ENCODE measurements at regions not wholly inside any gene's neighbourhood (a gene's known extent, or its start where the extent isn't known, plus 50 kb on each side); places are given as distances from the start of the nearest gene placed in this dataset.

DNA sequence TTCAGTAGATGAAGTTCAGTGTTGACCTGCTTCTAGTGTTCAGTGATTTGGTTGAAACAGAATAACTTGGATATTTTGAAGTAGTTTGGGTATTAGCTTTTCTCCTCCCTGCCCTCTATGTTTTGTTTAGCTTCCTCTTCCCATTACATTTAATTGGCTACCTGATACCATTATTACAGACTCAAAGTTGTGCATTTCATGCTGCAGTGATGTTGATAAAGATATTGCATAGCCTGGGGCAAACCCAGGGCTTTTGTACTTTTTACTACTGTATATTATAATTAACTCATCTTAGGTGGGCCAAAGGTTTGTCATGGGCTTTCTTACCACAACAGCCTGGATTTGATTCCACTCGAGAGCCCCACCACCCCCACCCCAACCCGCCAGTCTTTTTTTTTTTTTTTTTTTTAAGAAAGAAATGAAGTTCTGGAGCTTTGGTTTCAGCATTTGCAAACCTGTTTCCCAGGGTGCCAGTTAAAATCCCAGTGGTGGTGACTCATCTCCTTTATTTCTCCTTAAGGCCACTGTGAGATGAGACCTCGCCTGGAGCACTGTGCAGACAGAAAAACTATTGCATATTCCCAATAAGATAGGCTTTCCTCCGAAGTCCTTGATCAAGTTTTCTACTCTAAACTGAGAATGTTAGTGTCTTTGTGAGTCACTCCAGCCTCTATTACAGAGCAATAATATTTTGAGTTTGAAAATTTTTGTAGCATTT is 393.7 kb upstream of the FANCL start:
- no peaks in the 10 kb centered on the region for H3K4me1 ChIP-seq (ENCODE audit: control insufficient read depth, insufficient read depth, low read length)
- WGBS (ENCODE audit: insufficient coverage, low lambda C conversion rate), result 60% methylated on average over 1 of the region's 4 CpGs
- no peak for DNase-seq

DNA sequence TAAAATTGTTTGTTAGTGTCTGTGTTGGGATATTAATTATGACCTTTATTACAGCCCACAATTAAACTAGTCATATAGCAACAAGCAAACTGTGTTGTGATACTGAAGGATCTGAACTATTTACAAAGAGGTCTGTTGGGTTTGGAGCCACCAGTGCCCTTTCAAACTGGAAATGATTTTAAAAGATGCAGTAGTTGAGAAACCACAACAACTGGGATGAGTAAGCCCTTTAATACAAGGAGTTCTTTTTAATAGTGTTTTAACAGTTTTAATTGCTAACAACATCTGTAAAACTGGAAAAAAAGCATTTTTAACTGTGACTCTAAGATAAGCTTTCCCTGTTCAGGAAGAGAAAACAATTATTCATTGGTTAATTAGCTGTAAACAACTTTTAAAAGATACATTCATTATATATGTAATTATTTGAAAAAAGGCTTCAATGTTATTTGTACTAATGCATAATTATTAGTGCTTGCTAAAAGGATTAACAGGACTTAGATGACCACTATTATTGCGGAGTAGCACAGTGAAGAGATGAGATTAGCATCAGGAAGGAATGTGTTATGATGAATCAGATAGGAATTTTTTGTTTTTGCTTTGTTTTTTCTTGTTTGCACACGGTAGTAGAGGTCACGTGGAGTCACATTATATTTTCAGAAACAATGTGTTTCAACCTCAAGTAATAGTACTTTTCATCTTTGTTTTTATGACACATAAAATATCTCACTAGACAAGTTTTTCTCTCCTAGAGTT is 392.7 kb upstream of the FANCL start:
- H3K27me3 ChIP-seq (ENCODE audit: control insufficient read depth, insufficient read depth, low read length), result no peaks in the 10 kb centered on the region
- WGBS (ENCODE audit: insufficient coverage, low lambda C conversion rate), result 60% methylated on average over 1 of the region's 3 CpGs

More for the DNA sequence above, 393.7 kb upstream of the FANCL start:
- Histone ChIP-seq H3K27me3 (ENCODE audit: control insufficient read depth, insufficient read depth, low read length) (no peaks in the 10 kb centered on the region), H3K9me3 (ENCODE audit: control insufficient read depth, low read depth, low read length) (no peaks in the 10 kb centered on the region), H3K4me3 (ENCODE audit: low read length) (no peak overlapping the region), H3K27ac (ENCODE audit: low read length) (no peak overlapping the region), H3K36me3 (ENCODE audit: control insufficient read depth, insufficient read depth, low read length) (no peaks in the 10 kb centered on the region)

DNA sequence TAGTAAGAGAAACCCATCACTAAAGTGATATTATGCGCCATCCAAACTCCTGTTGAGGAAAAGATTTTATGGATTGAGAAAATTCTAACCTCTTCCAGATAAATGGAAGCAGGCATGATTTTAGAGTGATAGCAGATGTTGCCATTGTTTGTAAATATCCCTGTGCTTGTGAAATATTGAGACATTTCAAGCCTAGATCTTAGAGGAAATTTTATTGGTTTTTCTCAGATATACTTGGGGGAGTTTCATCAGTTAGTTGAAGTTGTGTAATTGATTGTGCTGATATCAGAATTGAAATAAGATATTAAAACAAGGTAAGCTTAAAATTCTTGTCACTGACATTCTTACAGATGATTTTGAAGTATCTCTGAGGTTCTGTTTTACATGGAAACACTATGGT is 390.9 kb upstream of the FANCL start:
- H3K9me3 ChIP-seq (ENCODE audit: control insufficient read depth, low read depth, low read length), result no peaks in the 10 kb centered on the region
- no peak overlapping the region for H3K27ac ChIP-seq (ENCODE audit: low read length)
- DNase-seq, result no peak
- no CpG with 5 or more reads among the region's 1 CpG for WGBS (ENCODE audit: insufficient coverage, low lambda C conversion rate)
- no peaks in the 10 kb centered on the region for H3K27me3 ChIP-seq (ENCODE audit: control insufficient read depth, insufficient read depth, low read length)
- H3K4me1 ChIP-seq (ENCODE audit: control insufficient read depth, insufficient read depth, low read length), result no peaks in the 10 kb centered on the region
- H3K4me3 ChIP-seq (ENCODE audit: low read length), result no peak overlapping the region
- no peaks in the 10 kb centered on the region for H3K36me3 ChIP-seq (ENCODE audit: control insufficient read depth, insufficient read depth, low read length)

More for the DNA sequence above, 392.7 kb upstream of the FANCL start:
- H3K9me3 ChIP-seq (ENCODE audit: control insufficient read depth, low read depth, low read length), result no peaks in the 10 kb centered on the region
- H3K4me3 ChIP-seq (ENCODE audit: low read length), result no peak overlapping the region
- DNase-seq, result no peak
- H3K4me1 ChIP-seq (ENCODE audit: control insufficient read depth, insufficient read depth, low read length), result no peaks in the 10 kb centered on the region
- H3K36me3 ChIP-seq (ENCODE audit: control insufficient read depth, insufficient read depth, low read length), result no peaks in the 10 kb centered on the region
- no peak overlapping the region for H3K27ac ChIP-seq (ENCODE audit: low read length)

DNA sequence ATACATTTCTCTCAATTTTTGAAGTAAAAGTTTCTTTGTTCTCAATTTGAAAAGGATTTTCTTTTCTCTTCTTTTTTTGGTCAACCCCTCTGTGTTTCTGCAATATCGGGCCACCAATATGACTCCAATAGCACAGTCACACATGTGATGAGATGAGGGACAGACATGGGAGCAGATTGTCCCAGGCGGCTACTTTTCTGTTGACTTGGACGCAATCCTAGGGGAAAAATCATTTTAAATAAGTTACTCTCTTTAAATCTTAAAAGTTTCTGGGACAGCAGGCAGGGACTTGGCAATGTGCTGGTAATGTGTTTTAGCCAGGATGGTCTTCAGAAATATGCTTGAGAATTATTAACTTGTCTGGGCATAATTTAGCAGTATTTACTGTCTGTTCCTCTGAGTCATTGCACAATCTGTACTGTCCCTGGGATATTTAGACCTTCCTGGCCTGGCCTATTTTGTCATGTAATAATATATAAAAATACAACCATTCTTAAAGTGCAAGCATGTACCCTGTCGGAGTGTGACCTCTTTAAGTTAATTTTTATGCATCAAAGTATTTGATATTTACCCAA is 388.5 kb upstream of the FANCL start:
- Histone ChIP-seq H3K27me3 (ENCODE audit: control insufficient read depth, insufficient read depth, low read length) (no peaks in the 10 kb centered on the region), H3K4me1 (ENCODE audit: control insufficient read depth, insufficient read depth, low read length) (no peaks in the 10 kb centered on the region), H3K36me3 (ENCODE audit: control insufficient read depth, insufficient read depth, low read length) (no peaks in the 10 kb centered on the region), H3K9me3 (ENCODE audit: control insufficient read depth, low read depth, low read length) (no peaks in the 10 kb centered on the region), H3K4me3 (ENCODE audit: low read length) (no peak overlapping the region), H3K27ac (ENCODE audit: low read length) (no peak overlapping the region)
- DNase-seq, result no peak
- WGBS (ENCODE audit: insufficient coverage, low lambda C conversion rate), result 73% methylated on average over 3 of the region's 4 CpGs

DNA sequence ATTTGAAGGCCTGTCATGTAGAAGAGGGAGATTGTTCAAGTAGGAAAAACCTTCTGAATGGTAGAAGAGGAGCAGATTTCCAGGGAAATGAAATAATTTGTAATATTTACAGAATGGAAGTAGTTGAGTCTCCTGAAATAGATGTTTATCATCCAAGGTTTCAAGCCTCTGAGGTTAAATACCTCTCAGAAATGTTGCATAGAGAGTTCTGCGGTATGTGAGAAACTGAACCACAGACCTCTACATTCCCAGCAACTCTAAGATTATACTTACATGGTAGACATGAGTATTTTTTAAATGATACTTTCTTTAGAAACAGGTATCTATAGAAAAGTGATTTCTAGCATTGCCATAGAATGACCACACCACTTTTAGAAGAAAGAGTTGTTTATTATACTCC is 379.8 kb upstream of the FANCL start:
- no peak overlapping the region for H3K4me3 ChIP-seq (ENCODE audit: low read length)
- DNase-seq, result no peak
- no CpG with 5 or more reads among the region's 1 CpG for WGBS (ENCODE audit: insufficient coverage, low lambda C conversion rate)
- no peaks in the 10 kb centered on the region for H3K27me3 ChIP-seq (ENCODE audit: control insufficient read depth, insufficient read depth, low read length)
- H3K36me3 ChIP-seq (ENCODE audit: control insufficient read depth, insufficient read depth, low read length), result no peaks in the 10 kb centered on the region
- H3K27ac ChIP-seq (ENCODE audit: low read length), result no peak overlapping the region
- H3K9me3 ChIP-seq (ENCODE audit: control insufficient read depth, low read depth, low read length), result no peaks in the 10 kb centered on the region
- no peaks in the 10 kb centered on the region for H3K4me1 ChIP-seq (ENCODE audit: control insufficient read depth, insufficient read depth, low read length)

DNA sequence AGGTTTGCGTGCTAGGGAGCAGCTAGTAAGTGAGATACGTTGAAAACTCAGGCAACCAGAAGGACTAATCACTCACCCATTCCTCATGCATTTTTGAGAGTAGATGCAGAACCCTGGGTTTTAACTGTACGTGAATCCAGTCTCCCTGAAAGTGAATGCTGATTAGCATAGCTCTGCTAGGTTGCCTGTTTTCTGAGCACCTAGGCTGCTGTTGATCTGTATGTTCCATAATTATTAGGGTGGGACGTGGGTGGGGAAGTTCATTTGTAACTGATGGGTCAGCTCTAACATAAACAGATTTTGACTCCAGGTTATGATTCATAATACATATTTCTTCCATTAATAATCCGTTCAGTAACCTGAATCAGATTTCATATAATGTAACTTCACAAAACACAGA is 379.0 kb upstream of the FANCL start:
- WGBS (ENCODE audit: insufficient coverage, low lambda C conversion rate), result 90% methylated on average over 2 of the region's 5 CpGs

DNA sequence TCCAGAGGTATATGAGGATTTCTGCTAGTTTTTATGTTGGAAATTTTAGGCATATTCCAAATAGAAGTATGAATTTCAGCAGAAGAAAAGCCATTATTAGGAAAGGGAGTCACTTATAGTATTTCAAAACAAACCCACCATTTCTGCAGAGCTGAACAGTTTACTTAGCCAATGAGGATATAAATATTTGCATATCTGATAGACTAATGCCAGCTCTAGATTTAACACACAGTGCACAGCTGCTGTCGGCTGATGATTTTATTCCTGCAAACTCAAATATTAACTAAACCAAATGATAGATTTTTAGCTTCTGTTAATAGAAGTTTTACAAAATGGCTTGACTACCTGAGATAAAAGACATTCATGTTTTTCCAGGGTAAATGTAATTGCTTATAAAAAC is 375.8 kb upstream of the FANCL start:
- no peak overlapping the region for H3K27ac ChIP-seq (ENCODE audit: low read length)
- H3K27me3 ChIP-seq (ENCODE audit: control insufficient read depth, insufficient read depth, low read length), result no peaks in the 10 kb centered on the region
- H3K4me1 ChIP-seq (ENCODE audit: control insufficient read depth, insufficient read depth, low read length), result no peaks in the 10 kb centered on the region
- WGBS (ENCODE audit: insufficient coverage, low lambda C conversion rate), result no CpG with 5 or more reads among the region's 1 CpG
- H3K36me3 ChIP-seq (ENCODE audit: control insufficient read depth, insufficient read depth, low read length), result no peaks in the 10 kb centered on the region
- H3K4me3 ChIP-seq (ENCODE audit: low read length), result no peak overlapping the region
- no peaks in the 10 kb centered on the region for H3K9me3 ChIP-seq (ENCODE audit: control insufficient read depth, low read depth, low read length)
- DNase-seq, result no peak

More for the DNA sequence above, 379.0 kb upstream of the FANCL start:
- no peak for DNase-seq
- Histone ChIP-seq H3K27ac (ENCODE audit: low read length) (no peak overlapping the region), H3K9me3 (ENCODE audit: control insufficient read depth, low read depth, low read length) (no peaks in the 10 kb centered on the region), H3K4me1 (ENCODE audit: control insufficient read depth, insufficient read depth, low read length) (no peaks in the 10 kb centered on the region), H3K36me3 (ENCODE audit: control insufficient read depth, insufficient read depth, low read length) (no peaks in the 10 kb centered on the region), H3K27me3 (ENCODE audit: control insufficient read depth, insufficient read depth, low read length) (no peaks in the 10 kb centered on the region), H3K4me3 (ENCODE audit: low read length) (no peak overlapping the region)

DNA sequence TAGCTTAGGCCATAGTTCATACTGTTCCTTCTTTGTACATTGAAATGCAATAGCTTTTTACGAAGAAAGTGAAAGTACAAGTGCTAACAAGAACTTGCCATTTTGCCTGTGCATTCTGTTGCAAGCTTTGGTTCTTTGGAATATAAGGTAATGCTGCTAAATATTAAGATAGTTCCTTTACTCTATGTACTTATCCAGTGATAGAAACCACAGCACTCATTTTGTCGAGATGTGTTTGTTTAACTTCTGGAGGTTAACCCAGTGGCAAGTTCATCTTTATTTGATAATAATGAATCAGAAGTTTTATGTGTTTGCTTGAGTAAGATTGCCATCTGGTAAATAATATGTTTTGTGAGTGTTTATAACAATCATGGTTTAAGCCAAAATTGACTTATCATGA is 373.1 kb upstream of the FANCL start:
- no peaks in the 10 kb centered on the region for H3K27me3 ChIP-seq (ENCODE audit: control insufficient read depth, insufficient read depth, low read length)
- H3K4me1 ChIP-seq (ENCODE audit: control insufficient read depth, insufficient read depth, low read length), result no peaks in the 10 kb centered on the region
- H3K27ac ChIP-seq (ENCODE audit: low read length), result no peak overlapping the region
- no peak overlapping the region for H3K4me3 ChIP-seq (ENCODE audit: low read length)
- WGBS (ENCODE audit: insufficient coverage, low lambda C conversion rate), result no CpG with 5 or more reads among the region's 2 CpGs
- no peak for DNase-seq
- no peaks in the 10 kb centered on the region for H3K36me3 ChIP-seq (ENCODE audit: control insufficient read depth, insufficient read depth, low read length)
- H3K9me3 ChIP-seq (ENCODE audit: control insufficient read depth, low read depth, low read length), result no peaks in the 10 kb centered on the region

DNA sequence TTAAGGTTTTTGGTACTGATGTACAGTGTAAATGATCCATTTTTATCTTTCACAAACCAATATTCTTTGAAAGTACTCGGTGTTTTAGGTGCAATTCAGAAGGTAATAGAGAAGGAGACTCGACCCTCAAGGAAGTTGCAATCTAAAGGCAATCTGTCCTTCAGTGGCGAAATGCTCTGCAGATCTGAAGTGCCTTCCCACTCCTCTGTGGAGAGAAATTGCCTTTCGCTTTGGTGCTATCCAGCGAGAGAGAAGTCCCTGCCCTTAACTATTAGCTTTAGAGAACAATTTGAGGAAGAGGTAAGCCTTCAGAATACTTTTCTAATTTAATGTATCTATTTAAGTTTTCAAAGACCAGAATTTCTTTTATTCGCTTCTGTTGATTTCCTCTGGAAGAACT is 371.8 kb upstream of the FANCL start:
- 92% methylated on average over 2 of the region's 6 CpGs for WGBS (ENCODE audit: insufficient coverage, low lambda C conversion rate)

DNA sequence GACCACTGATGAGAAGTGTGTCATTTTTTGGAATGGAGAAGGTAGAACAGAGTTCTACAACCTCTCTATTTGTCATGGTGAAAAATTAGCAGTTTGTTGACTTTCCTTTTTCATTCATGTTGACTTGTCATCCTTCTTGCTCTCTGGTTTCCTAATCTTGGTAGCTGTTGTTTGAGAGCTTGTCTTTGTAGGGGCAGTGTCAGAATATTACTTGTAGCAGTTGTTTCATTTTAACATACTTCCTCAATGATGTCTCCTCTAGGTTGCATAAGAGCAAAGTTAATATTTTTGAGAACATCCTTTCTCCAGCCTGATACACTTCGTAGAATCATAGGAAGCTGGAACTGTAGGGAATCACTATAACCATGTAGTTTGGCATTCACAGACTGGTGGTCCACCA is 368.2 kb upstream of the FANCL start:
- Histone ChIP-seq H3K36me3 (ENCODE audit: control insufficient read depth, insufficient read depth, low read length) (no peaks in the 10 kb centered on the region), H3K27ac (ENCODE audit: low read length) (no peak overlapping the region), H3K4me1 (ENCODE audit: control insufficient read depth, insufficient read depth, low read length) (no peaks in the 10 kb centered on the region), H3K9me3 (ENCODE audit: control insufficient read depth, low read depth, low read length) (no peaks in the 10 kb centered on the region), H3K4me3 (ENCODE audit: low read length) (no peak overlapping the region), H3K27me3 (ENCODE audit: control insufficient read depth, insufficient read depth, low read length) (no peaks in the 10 kb centered on the region)
- DNase-seq, result no peak
- WGBS (ENCODE audit: insufficient coverage, low lambda C conversion rate), result no CpG with 5 or more reads among the region's 1 CpG

More for the DNA sequence above, 371.8 kb upstream of the FANCL start:
- Histone ChIP-seq H3K27me3 (ENCODE audit: control insufficient read depth, insufficient read depth, low read length) (no peaks in the 10 kb centered on the region), H3K36me3 (ENCODE audit: control insufficient read depth, insufficient read depth, low read length) (no peaks in the 10 kb centered on the region), H3K27ac (ENCODE audit: low read length) (no peak overlapping the region), H3K9me3 (ENCODE audit: control insufficient read depth, low read depth, low read length) (no peaks in the 10 kb centered on the region), H3K4me1 (ENCODE audit: control insufficient read depth, insufficient read depth, low read length) (no peaks in the 10 kb centered on the region), H3K4me3 (ENCODE audit: low read length) (no peak overlapping the region)
- no peak for DNase-seq

Data from large intestine (tissue), 3 donors.